ENCODE measurements at regions not wholly inside any gene's neighbourhood (a gene's known extent, or its start where the extent isn't known, plus 50 kb on each side); places are given as distances from the start of the nearest gene placed in this dataset.
"Not testable (repeated sequence)": the region's sequence is repeated elsewhere in the genome, so short reads cannot be mapped to it uniquely, and the experiment has no call there.

DNA sequence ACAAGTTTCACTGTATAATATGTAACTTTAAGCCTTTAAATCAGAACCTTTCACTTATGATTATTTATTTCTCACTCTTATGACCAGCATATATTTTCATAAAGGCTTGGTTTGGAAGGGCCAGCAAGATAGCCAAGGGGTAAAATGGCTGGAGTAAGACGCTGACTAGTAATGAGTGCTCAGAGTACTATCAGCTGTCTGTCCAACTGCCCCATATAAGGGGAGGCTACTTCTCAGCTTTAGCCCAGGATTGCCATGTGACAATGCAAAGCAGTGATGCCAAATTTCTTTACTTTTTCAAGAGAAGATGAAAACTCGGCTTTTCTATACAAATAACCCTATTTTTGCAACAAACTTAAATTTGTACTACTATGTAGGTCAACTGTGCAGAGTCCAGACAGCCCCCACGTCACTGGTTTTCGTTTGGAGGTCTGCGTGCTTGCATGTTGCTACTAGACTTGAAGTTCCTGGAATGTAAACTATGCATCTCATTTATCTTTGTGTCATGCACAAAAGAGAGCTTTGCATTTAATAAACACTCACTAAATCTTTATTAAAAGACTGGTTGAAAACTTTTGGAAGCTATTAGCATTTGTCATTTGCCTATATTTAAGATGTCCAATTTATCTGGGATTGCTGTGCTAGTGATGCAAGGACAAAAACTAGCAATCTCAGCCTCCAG lies 110.4 kb downstream of the TNFSF18 start:
- no peaks in the 10 kb centered on the region for H3K27me3 ChIP-seq (ENCODE audit: insufficient read depth, poor library complexity, severe bottlenecking)

DNA sequence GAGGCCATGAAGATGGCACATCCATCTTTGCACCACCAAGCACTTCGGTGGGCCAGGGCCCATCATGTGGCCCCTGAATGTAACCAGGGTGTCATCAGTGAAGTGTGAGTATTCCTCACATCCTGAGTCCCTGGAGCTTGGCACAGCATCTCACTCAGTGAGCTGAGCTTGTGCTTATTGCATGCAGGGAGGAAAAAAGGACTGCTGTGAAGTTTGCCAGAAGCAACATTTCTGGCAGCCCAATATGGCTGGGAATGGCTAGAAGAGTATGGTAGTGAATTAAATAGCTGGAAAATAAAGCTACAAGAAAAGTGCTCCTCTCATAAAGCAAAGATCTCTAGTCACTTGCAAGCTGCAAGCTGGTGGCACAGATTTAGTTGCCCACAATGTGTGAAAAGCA lies 109.3 kb downstream of the TNFSF18 start:
- Histone ChIP-seq H3K27me3 (ENCODE audit: insufficient read depth, poor library complexity, severe bottlenecking) (no peaks in the 10 kb centered on the region), H3K4me3 (replicated peaks; ENCODE audit: insufficient read depth, low read length) (no peak overlapping the region), H3K27ac (replicated peaks) (no peak overlapping the region)
- no peak for DNase-seq (ENCODE audit: low read depth in 1 of 2, low spot score in 1 of 2)
- TF ChIP-seq GABPA (IDR thresholded peaks at IDR 0.05; ENCODE audit: low read depth), result no peak

More for the DNA sequence above, 110.4 kb downstream of the TNFSF18 start:
- no peak for DNase-seq (ENCODE audit: low read depth in 1 of 2, low spot score in 1 of 2)
- no peak overlapping the region for H3K27ac ChIP-seq (replicated peaks)
- TF ChIP-seq SPI1 (IDR thresholded peaks at IDR 0.05; ENCODE audit: borderline replicate concordance, low read depth) (no peak), GABPA (IDR thresholded peaks at IDR 0.05; ENCODE audit: low read depth) (no peak), POLR2AphosphoS5 (IDR thresholded peaks at IDR 0.05; ENCODE audit: low read depth) (no peak)
- TF ChIP-seq, protein P1, sequence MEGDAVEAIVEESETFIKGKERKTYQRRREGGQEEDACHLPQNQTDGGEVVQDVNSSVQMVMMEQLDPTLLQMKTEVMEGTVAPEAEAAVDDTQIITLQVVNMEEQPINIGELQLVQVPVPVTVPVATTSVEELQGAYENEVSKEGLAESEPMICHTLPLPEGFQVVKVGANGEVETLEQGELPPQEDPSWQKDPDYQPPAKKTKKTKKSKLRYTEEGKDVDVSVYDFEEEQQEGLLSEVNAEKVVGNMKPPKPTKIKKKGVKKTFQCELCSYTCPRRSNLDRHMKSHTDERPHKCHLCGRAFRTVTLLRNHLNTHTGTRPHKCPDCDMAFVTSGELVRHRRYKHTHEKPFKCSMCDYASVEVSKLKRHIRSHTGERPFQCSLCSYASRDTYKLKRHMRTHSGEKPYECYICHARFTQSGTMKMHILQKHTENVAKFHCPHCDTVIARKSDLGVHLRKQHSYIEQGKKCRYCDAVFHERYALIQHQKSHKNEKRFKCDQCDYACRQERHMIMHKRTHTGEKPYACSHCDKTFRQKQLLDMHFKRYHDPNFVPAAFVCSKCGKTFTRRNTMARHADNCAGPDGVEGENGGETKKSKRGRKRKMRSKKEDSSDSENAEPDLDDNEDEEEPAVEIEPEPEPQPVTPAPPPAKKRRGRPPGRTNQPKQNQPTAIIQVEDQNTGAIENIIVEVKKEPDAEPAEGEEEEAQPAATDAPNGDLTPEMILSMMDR (IDR thresholded peaks at IDR 0.05; ENCODE audit: insufficient read depth, low read length), result no peak
- TF ChIP-seq, protein P2, sequence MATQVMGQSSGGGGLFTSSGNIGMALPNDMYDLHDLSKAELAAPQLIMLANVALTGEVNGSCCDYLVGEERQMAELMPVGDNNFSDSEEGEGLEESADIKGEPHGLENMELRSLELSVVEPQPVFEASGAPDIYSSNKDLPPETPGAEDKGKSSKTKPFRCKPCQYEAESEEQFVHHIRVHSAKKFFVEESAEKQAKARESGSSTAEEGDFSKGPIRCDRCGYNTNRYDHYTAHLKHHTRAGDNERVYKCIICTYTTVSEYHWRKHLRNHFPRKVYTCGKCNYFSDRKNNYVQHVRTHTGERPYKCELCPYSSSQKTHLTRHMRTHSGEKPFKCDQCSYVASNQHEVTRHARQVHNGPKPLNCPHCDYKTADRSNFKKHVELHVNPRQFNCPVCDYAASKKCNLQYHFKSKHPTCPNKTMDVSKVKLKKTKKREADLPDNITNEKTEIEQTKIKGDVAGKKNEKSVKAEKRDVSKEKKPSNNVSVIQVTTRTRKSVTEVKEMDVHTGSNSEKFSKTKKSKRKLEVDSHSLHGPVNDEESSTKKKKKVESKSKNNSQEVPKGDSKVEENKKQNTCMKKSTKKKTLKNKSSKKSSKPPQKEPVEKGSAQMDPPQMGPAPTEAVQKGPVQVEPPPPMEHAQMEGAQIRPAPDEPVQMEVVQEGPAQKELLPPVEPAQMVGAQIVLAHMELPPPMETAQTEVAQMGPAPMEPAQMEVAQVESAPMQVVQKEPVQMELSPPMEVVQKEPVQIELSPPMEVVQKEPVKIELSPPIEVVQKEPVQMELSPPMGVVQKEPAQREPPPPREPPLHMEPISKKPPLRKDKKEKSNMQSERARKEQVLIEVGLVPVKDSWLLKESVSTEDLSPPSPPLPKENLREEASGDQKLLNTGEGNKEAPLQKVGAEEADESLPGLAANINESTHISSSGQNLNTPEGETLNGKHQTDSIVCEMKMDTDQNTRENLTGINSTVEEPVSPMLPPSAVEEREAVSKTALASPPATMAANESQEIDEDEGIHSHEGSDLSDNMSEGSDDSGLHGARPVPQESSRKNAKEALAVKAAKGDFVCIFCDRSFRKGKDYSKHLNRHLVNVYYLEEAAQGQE (IDR thresholded peaks at IDR 0.05; ENCODE audit: insufficient replicate concordance, low read depth), result no peak
- H3K4me3 ChIP-seq (replicated peaks; ENCODE audit: insufficient read depth, low read length), result no peak overlapping the region

DNA sequence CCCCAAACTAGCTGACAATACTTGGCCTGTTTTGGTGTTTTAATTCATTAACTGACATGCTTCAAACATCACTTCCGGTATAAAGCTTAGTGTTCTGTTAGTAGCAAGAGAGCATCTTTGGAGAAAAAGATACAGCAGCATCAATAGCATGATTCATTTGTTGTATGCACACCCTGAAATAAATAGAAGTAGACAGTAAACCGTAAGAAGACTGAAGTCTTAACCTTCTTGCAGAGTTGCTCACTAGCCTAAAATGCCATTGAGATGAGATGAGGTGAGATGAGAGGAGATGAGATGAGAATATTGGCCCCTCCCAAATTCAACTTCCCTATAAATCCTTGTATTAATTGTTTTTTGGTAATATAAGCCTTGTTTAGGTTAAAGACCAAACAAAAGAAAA lies 108.8 kb downstream of the TNFSF18 start:
- no peaks in the 10 kb centered on the region for H3K27me3 ChIP-seq (ENCODE audit: insufficient read depth, poor library complexity, severe bottlenecking)
- no peak overlapping the region for H3K4me3 ChIP-seq (replicated peaks; ENCODE audit: insufficient read depth, low read length)
- TF ChIP-seq, protein P1 (IDR thresholded peaks at IDR 0.05; ENCODE audit: insufficient read depth, low read length), result no peak
- TF ChIP-seq POLR2AphosphoS5 (IDR thresholded peaks at IDR 0.05; ENCODE audit: low read depth) (no peak), GABPA (IDR thresholded peaks at IDR 0.05; ENCODE audit: low read depth) (no peak), SPI1 (IDR thresholded peaks at IDR 0.05; ENCODE audit: borderline replicate concordance, low read depth) (no peak)
- TF ChIP-seq, protein P2 (IDR thresholded peaks at IDR 0.05; ENCODE audit: insufficient replicate concordance, low read depth), result no peak
- no peak overlapping the region for H3K27ac ChIP-seq (replicated peaks)
- no peak for DNase-seq (ENCODE audit: low read depth in 1 of 2, low spot score in 1 of 2)

DNA sequence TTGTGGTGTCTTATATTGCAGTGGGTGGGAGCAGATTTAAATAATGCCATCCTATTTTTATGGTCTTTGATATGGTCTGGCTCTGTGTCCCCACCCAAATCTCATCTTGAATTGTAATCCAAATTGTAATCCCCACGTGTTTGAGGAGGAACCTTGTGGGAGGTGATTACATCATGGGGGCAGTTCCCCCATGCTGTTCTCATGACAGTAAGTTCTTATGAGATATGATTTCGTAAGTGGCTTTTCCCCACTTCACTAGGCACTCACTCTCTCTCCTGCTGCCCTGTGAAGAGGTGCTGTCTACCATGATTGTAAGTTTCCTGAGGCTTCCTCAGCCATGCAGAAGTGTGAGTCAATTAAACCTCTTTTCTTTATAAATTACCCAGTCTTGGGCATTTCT lies 107.6 kb downstream of the TNFSF18 start:
- H3K27me3 ChIP-seq (ENCODE audit: insufficient read depth, poor library complexity, severe bottlenecking); H3K4me3 ChIP-seq (replicated peaks; ENCODE audit: insufficient read depth, low read length); H3K27ac ChIP-seq (replicated peaks): not testable (repeated sequence)
- peak; percentile 52 to 61 for DNase-seq (ENCODE audit: low read depth in 1 of 2, low spot score in 1 of 2)

DNA sequence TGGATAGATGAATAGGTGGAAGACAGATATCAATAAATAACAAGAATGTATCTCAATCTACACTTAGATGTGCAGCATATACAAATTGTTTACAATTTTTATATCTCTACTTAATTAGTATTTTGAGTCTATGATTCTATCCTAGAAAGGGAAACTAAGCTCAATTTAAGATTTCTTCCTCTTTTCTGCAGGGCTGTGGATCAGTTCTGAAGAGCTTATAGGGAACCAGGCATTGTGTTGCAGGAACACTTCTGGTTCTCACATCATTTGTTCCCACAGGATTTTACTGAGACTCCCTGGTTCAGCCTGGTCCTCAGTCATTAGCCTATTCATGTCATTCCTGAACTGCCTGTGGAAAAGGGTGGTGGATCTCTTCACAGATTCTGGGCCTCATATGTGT lies 105.8 kb downstream of the TNFSF18 start:
- no peak overlapping the region for H3K27ac ChIP-seq (replicated peaks)
- no peak for DNase-seq (ENCODE audit: low read depth in 1 of 2, low spot score in 1 of 2)
- H3K4me3 ChIP-seq (replicated peaks; ENCODE audit: insufficient read depth, low read length), result no peak overlapping the region
- TF ChIP-seq, protein P2 (IDR thresholded peaks at IDR 0.05; ENCODE audit: insufficient replicate concordance, low read depth), result no peak
- TF ChIP-seq, protein P1 (IDR thresholded peaks at IDR 0.05; ENCODE audit: insufficient read depth, low read length), result no peak
- TF ChIP-seq POLR2AphosphoS5 (IDR thresholded peaks at IDR 0.05; ENCODE audit: low read depth), result no peak
- no peak for TF ChIP-seq GABPA (IDR thresholded peaks at IDR 0.05; ENCODE audit: low read depth)
- no peak for TF ChIP-seq SPI1 (IDR thresholded peaks at IDR 0.05; ENCODE audit: borderline replicate concordance, low read depth)
- H3K27me3 ChIP-seq (ENCODE audit: insufficient read depth, poor library complexity, severe bottlenecking), result no peaks in the 10 kb centered on the region
